Left lung (tissue), 4 donors: ENCODE measurements at regions not wholly inside any gene's neighbourhood (a gene's known extent, or its start where the extent isn't known, plus 50 kb on each side); places are given as distances from the start of the nearest gene placed in this dataset.

ENCODE experiments used
- ATAC-seq: fragments of 200-7000 bp; cut with Tn5 transposase; one replicate; pipeline ENCODE4 v1.9.1; 2020; ENCODE audit warnings: moderate library complexity
- DNase-seq, 4 donors: peaks; one replicate each; pipeline ENCODE4 v3.0.0-alpha.2; 2013 to 2020
- H3K27ac ChIP-seq, 2 donors: fragments of 200-600 bp; sonication (generic) in 1 of 2; one replicate each; pipeline versions ENCODE4 v1.5.0 to v1.8.0; 2020 to 2021
- H3K27me3 ChIP-seq, 2 donors: fragments of 200-600 bp; sonication (generic) in 1 of 2; one replicate each; pipeline versions ENCODE4 v1.5.0 to v1.8.0; 2020 to 2021
- H3K36me3 ChIP-seq, 2 donors: fragments of 200-600 bp; sonication (generic) in 1 of 2; one replicate each; pipeline versions ENCODE4 v1.5.0 to v1.8.0; 2020 to 2021
- H3K4me1 ChIP-seq, 2 donors: fragments of 200-600 bp; one replicate each; pipeline ENCODE4 v1.8.0; 2021
- H3K4me3 ChIP-seq, 2 donors: fragments of 200-600 bp; sonication (generic) in 1 of 2; one replicate each; pipeline versions ENCODE4 v1.5.0 to v1.8.0; 2020 to 2021; ENCODE audit warnings: mild to moderate bottlenecking in 1 of 2
- H3K9me3 ChIP-seq, 2 donors: fragments of 200-600 bp; sonication (generic) in 1 of 2; one replicate each; pipeline versions ENCODE4 v1.5.0 to v1.8.0; 2020 to 2021
- intact Hi-C, 2 donors: fragments of 100-400 bp; cut with DNase I; formaldehyde crosslinking; loops; one replicate each; pipeline versions ENCODE4 v1.11.2 to v1.14.2; 2022
- TF ChIP-seq, protein P1 (sequence below), 2 donors: fragments of 200-600 bp; sonication (generic) in 1 of 2; IDR thresholded peaks; one replicate each; pipeline versions ENCODE4 v1.5.0 to v1.8.0; 2021; ENCODE audit warnings: antibody characterized with exemption in 2 of 2
- donor health status: DM: no; HTN: yes; CAD: no.
- donor health status: DM: no; HTN: no; CAD: no.

DNA sequence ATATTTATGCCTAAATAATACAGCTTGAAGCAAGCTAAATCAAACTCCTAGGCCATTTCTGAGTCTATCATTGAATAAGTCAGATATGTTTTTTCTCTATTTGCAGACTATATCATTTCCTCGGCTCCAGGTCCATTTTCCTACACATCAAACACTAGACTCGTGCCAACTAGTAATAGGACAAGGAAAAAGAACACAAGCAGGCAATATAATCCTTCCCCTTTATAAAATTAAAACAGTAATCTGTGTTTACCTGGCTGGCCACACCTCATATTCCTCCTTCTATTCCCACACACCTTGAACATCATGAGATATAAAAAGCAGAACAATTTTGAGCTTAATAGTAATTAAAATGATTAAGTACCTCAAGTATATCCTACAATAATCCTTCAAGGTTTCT is 325.7 kb downstream of the TFEC start:
- H3K36me3 ChIP-seq, result no peaks in the 10 kb centered on the region

DNA sequence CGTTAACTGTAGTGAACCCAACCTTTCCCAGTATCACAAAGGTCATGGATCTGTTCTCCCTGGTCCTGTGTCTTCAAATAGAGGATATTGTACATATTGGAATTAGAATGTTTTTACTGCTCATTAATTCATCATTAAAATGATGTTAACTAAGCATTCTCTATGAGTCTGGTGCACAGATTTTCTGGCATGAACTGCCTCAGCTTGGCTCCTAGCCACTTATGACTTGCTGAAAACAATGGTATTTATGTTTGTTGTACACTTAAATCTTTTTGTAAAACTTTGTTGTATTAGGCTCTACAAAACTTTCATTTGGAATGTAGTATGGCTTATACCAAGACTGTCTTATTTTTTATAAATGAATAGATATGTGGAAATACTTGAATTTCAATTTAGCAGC is 329.4 kb downstream of the TFEC start:
- TF ChIP-seq, protein P1, sequence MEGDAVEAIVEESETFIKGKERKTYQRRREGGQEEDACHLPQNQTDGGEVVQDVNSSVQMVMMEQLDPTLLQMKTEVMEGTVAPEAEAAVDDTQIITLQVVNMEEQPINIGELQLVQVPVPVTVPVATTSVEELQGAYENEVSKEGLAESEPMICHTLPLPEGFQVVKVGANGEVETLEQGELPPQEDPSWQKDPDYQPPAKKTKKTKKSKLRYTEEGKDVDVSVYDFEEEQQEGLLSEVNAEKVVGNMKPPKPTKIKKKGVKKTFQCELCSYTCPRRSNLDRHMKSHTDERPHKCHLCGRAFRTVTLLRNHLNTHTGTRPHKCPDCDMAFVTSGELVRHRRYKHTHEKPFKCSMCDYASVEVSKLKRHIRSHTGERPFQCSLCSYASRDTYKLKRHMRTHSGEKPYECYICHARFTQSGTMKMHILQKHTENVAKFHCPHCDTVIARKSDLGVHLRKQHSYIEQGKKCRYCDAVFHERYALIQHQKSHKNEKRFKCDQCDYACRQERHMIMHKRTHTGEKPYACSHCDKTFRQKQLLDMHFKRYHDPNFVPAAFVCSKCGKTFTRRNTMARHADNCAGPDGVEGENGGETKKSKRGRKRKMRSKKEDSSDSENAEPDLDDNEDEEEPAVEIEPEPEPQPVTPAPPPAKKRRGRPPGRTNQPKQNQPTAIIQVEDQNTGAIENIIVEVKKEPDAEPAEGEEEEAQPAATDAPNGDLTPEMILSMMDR (IDR thresholded peaks at IDR 0.05), result no peak
- DNase-seq (peak in 2 of 4 donors; percentile 45 to 48), ATAC-seq (no peak)
- Histone ChIP-seq H3K36me3 (no peaks in the 10 kb centered on the region), H3K27me3 (no peaks in the 10 kb centered on the region), H3K27ac (no peak overlapping the region), H3K9me3 (no peaks in the 10 kb centered on the region), H3K4me1 (no peaks in the 10 kb centered on the region), H3K4me3 (no peak overlapping the region)
- intact Hi-C loops, result no loop called here

More for the DNA sequence above, 325.7 kb downstream of the TFEC start:
- Histone ChIP-seq H3K27ac (no peak overlapping the region), H3K9me3 (no peaks in the 10 kb centered on the region), H3K4me3 (no peak overlapping the region), H3K4me1 (no peaks in the 10 kb centered on the region), H3K27me3 (no peaks in the 10 kb centered on the region)
- no peak for DNase-seq
- ATAC-seq, result no peak
- TF ChIP-seq, protein P1 (IDR thresholded peaks at IDR 0.05), result no peak
- intact Hi-C loops, result no loop called here

DNA sequence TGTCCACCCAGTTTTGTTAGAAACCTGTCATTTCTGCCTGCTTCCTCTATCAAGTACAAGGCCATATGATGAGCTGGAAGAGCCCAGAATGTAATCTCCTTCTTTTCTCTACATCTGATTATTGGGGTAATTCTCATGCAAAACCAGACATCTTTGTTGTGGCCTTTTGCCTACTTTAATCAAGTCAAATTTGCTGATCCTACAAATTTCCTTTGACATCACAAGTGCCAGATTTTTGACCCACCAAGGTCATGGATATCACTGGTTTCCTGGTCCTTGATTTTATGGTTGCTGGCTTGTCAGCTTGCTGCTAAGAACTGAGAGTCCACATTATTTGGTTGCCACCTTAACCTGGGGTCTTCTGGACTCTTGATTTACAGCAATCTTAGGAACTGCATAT is 336.1 kb downstream of the TFEC start:
- no peak overlapping the region for H3K4me3 ChIP-seq
- H3K9me3 ChIP-seq, result no peaks in the 10 kb centered on the region
- H3K4me1 ChIP-seq, result no peaks in the 10 kb centered on the region
- no peaks in the 10 kb centered on the region for H3K27me3 ChIP-seq
- no peaks in the 10 kb centered on the region for H3K36me3 ChIP-seq
- ATAC-seq (no peak), DNase-seq (no peak)
- TF ChIP-seq, protein P1 (IDR thresholded peaks at IDR 0.05), result no peak
- H3K27ac ChIP-seq, result no peak overlapping the region
- intact Hi-C loops, result no loop called here

DNA sequence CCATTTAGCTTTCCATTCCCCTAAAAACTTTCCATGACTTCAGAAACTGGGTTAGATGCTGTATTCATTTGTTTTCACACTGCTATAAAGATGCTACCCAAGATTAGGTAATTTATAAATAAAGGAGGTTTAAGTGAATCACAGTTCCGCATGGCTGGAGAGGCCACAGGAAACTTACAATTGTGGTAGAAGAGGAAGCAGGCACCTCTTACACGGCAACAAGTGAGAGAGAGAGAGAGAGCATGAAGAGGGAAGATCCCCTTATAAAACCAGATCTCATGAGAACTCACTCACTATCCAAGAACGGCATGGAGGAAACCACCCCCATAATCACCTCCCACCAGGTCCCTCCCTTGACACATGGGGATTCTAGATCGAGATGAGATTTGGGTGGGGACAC is 336.8 kb downstream of the TFEC start:
- no peaks in the 10 kb centered on the region for H3K36me3 ChIP-seq
- intact Hi-C loops, result no loop called here
- H3K27me3 ChIP-seq, result no peaks in the 10 kb centered on the region
- H3K4me3 ChIP-seq, result no peak overlapping the region
- DNase-seq (no peak), ATAC-seq (no peak)
- TF ChIP-seq, protein P1 (IDR thresholded peaks at IDR 0.05), result no peak
- H3K9me3 ChIP-seq, result no peaks in the 10 kb centered on the region
- H3K4me1 ChIP-seq, result no peaks in the 10 kb centered on the region
- H3K27ac ChIP-seq, result no peak overlapping the region

DNA sequence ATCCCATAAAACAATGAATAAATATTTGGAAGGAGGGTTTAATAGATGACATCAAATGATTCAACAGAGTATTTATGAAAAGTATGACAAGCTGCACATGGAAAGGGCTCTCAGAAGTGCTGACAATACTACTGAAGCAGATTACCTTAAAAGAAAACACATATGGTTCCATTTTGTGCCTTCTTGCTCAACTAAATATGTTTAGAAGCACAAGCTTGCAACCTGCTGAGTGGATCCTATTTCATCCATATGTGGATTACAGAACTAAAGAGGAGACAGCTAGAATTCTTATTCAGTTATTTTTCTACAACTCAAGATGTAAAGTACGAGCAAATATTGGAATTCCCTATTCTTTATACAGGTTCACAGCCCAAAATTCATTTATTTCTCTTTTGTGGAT is 340.6 kb downstream of the TFEC start:
- TF ChIP-seq, protein P1 (IDR thresholded peaks at IDR 0.05), result no peak

More for the DNA sequence above, 340.6 kb downstream of the TFEC start:
- Histone ChIP-seq H3K27ac (no peak overlapping the region), H3K27me3 (no peaks in the 10 kb centered on the region), H3K4me3 (no peak overlapping the region), H3K9me3 (no peaks in the 10 kb centered on the region), H3K36me3 (no peaks in the 10 kb centered on the region), H3K4me1 (no peaks in the 10 kb centered on the region)
- no peak for DNase-seq
- intact Hi-C loops, result no loop called here
- ATAC-seq, result no peak
